Karpas-422 (cell line): ENCODE measurements at regions not wholly inside any gene's neighbourhood (a gene's known extent, or its start where the extent isn't known, plus 50 kb on each side); places are given as distances from the start of the nearest gene placed in this dataset.

Source experiments
- DNase-seq: peaks from one replicate; pipeline ENCODE4 v3.0.0-alpha.2; 2015
- H2AFZ ChIP-seq: fragments of 200-600 bp; sonication (generic); 2 replicates; pipeline ENCODE4 v1.6.1; 2014; ENCODE audit warnings: antibody characterized with exemption, low read length, mixed read lengths
- H3K27ac ChIP-seq: fragments of 200-600 bp; sonication (generic); 2 replicates; pipeline ENCODE4 v1.5.1; 2014; ENCODE audit warnings: mild to moderate bottlenecking, low read length, moderate library complexity
- H3K27me3 ChIP-seq: fragments of 200-600 bp; sonication (generic); 2 replicates; pipeline ENCODE4 v1.6.1; 2014; ENCODE audit warnings: low read length, mixed read lengths
- H3K36me3 ChIP-seq: fragments of 200-600 bp; sonication (generic); 2 replicates; pipeline ENCODE4 v1.6.1; 2014; ENCODE audit warnings: low read length, mixed read lengths; ENCODE audit not compliant: insufficient read depth
- H3K4me1 ChIP-seq: fragments of 200-600 bp; sonication (generic); 2 replicates; pipeline ENCODE4 v1.6.1; 2014; ENCODE audit warnings: mild to moderate bottlenecking, low read length, mixed read lengths
- H3K4me2 ChIP-seq: fragments of 200-600 bp; sonication (generic); 2 replicates; pipeline ENCODE4 v1.6.1; 2014; ENCODE audit warnings: low read length, low read depth, mild to moderate bottlenecking; ENCODE audit not compliant: poor library complexity, severe bottlenecking
- H3K4me3 ChIP-seq: fragments of 200-600 bp; sonication (generic); 2 replicates; pipeline ENCODE4 v1.5.1; 2014; ENCODE audit warnings: mild to moderate bottlenecking, antibody characterized with exemption, low read length, mixed read lengths
- H3K79me2 ChIP-seq: fragments of 200-600 bp; sonication (generic); 2 replicates; pipeline ENCODE4 v1.6.1; 2014; ENCODE audit warnings: mild to moderate bottlenecking, low read length, mixed read lengths
- H3K9ac ChIP-seq: fragments of 200-600 bp; sonication (generic); 2 replicates; pipeline ENCODE4 v1.6.0; 2014; ENCODE audit warnings: low read length
- H3K9me2 ChIP-seq: fragments of 200-600 bp; sonication (generic), shearing (Covaris generic); replicated peaks from 2 replicates; pipeline ENCODE4 v1.6.0; 2014; ENCODE audit warnings: mild to moderate bottlenecking, low read length, moderate library complexity; ENCODE audit not compliant: insufficient read depth
- H3K9me3 ChIP-seq: fragments of 300-700, 200-600 bp; sonication (generic); 2 replicates; pipeline ENCODE4 v1.6.1; 2014; ENCODE audit warnings: low read length, mixed read lengths
- H4K20me1 ChIP-seq: fragments of 200-600 bp; sonication (generic); 2 replicates; pipeline ENCODE4 v1.6.1; 2014; ENCODE audit warnings: mild to moderate bottlenecking, antibody characterized with exemption, low read length, low read depth; ENCODE audit not compliant: insufficient read depth

DNA sequence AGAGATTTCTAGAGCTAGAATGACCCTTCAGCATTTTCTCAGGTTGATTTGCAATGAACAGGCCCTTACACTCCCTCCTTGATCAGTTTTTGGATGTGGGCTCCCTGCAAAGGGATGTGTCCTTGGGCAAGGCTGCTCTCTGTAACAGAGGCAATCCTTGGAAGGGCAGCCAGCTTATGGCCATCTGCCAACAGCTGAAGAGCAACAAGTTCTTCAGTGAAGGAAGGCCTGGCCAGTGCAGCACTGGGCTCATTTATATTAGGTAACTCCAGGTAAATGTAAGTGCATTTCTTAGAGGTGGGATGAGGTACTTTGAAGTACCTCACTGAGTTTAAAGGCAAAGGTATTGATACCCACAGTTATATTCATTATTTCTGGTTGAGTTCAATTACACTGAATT lies 114.3 kb upstream of the KCNJ16 start:
- Histone ChIP-seq H3K9ac (no peak overlapping the region), H4K20me1 (no peaks in the 10 kb centered on the region), H3K9me2 (no peaks in the 10 kb centered on the region), H3K27me3 (no peaks in the 10 kb centered on the region), H3K4me1 (no peaks in the 10 kb centered on the region), H3K4me2 (no peak overlapping the region), H2AFZ (no peak overlapping the region), H3K36me3 (no peaks in the 10 kb centered on the region), H3K27ac (no peak overlapping the region), H3K9me3 (no peaks in the 10 kb centered on the region; the same call in 1 of the 2 replicates), H3K79me2 (no peaks in the 10 kb centered on the region), H3K4me3 (no peak overlapping the region)
- DNase-seq, result no peak

DNA sequence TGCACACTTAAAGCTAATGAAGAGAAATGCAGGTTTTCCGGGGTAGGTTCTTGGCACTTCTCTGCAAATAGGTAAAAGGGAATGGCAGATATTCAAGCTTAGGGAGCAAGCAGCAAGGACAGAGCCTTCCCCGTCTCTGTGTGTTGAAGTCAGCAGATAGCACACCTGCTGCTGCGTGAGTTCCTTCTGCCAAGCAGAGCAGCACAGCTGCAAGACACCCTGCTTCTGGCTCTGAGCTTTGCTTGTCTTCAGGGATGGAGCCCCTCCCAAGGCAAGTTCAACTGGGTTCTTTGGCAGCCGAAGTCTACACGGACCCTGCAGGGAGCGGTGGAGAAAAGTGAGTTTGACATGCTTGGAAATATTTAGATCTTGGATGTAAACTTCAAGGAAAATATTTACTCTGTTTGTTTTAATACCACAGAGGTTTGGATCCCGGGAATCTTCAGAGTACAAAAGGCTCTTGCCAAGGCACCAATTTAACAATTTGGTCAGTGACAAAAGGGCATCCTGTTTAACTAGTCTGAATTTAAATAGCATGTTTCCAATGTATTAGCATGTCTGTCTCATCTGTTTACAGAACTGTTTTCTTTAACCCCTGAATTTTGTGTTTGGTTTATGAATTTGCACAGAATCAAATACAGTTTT lies 113.4 kb upstream of the KCNJ16 start:
- no peaks in the 10 kb centered on the region for H3K79me2 ChIP-seq
- H3K9me3 ChIP-seq, result no peaks in the 10 kb centered on the region; the same call in 1 of the 2 replicates
- H3K9ac ChIP-seq, result no peak overlapping the region
- no peak overlapping the region for H3K4me3 ChIP-seq
- no peaks in the 10 kb centered on the region for H4K20me1 ChIP-seq
- no peaks in the 10 kb centered on the region for H3K9me2 ChIP-seq
- no peaks in the 10 kb centered on the region for H3K4me1 ChIP-seq
- no peak overlapping the region for H3K27ac ChIP-seq
- no peak for DNase-seq
- no peak overlapping the region for H3K4me2 ChIP-seq
- H3K27me3 ChIP-seq, result no peaks in the 10 kb centered on the region
- H3K36me3 ChIP-seq, result no peaks in the 10 kb centered on the region
- 0 out of 2 replicates have a peak overlapping the region, but pooled peaks have one; percentile 40 for H2AFZ ChIP-seq

DNA sequence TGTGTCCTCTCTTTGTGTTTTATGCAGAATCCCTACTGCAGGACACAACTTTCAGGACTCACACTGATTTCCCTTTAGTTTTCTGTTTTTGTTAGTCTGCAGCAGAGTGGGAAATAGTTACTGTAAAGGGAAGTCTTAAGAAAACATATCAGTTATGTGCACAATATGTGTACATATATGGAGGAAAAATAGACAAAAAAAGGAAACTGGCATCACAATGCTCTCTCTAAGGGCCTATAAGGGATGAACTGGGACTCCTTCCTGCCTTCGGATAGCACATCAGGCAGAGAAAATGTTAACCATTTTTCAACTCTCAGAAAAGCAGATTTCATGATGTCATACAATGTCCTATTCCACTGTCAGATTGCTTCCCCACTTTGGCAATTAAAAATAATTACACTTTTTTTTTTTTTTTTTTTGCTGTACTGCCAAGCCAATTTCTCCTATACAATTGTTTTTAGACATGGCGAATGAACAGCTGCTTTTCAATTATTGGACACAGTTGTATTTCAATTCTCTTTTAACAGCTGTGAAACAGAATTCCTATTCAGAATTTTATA lies 112.5 kb upstream of the KCNJ16 start:
- Histone ChIP-seq H3K79me2 (no peaks in the 10 kb centered on the region), H3K36me3 (no peaks in the 10 kb centered on the region), H3K4me2 (no peak overlapping the region), H3K27me3 (no peaks in the 10 kb centered on the region), H3K9me3 (no peaks in the 10 kb centered on the region; the same call in 1 of the 2 replicates), H3K9me2 (no peaks in the 10 kb centered on the region), H3K27ac (no peak overlapping the region), H4K20me1 (no peaks in the 10 kb centered on the region), H2AFZ (0 out of 2 replicates have a peak overlapping the region, but pooled peaks have one; percentile 40), H3K4me1 (no peaks in the 10 kb centered on the region), H3K9ac (no peak overlapping the region), H3K4me3 (no peak overlapping the region)
- no peak for DNase-seq

DNA sequence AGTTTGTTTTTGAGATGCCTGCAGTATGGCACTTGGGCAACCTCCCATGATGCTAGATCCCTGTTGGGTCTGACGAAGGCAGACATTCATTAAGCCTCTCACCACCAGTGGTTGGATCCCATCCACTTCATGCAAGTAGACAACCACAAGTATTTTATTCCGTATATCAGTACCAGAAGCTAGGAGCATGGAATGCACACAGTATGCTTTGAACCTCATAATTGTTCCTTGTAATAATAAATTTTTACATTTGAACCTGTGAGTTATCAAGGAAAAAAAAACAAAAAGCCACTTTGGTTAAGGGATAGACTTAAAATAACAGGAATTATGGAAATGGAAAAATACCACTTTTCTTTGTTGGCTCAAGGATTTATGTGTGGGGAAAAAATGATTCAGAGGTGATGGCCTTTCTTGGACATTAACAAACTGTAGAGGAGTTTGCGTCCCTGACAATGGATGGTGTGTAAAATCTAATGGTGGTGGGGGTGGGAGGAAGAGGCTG lies 107.1 kb upstream of the KCNJ16 start:
- H4K20me1 ChIP-seq, result no peaks in the 10 kb centered on the region
- H3K9ac ChIP-seq, result no peak overlapping the region
- no peaks in the 10 kb centered on the region for H3K4me1 ChIP-seq
- H3K9me2 ChIP-seq, result no peaks in the 10 kb centered on the region; the same call in 1 of the 2 replicates
- H3K36me3 ChIP-seq, result no peaks in the 10 kb centered on the region
- no peaks in the 10 kb centered on the region for H3K27me3 ChIP-seq
- no peak for DNase-seq
- H3K9me3 ChIP-seq, result no peaks in the 10 kb centered on the region; the same call in 1 of the 2 replicates
- H3K79me2 ChIP-seq, result no peaks in the 10 kb centered on the region
- H3K4me2 ChIP-seq, result no peak overlapping the region
- no peak overlapping the region for H2AFZ ChIP-seq
- H3K4me3 ChIP-seq, result no peak overlapping the region
- H3K27ac ChIP-seq, result no peak overlapping the region

DNA sequence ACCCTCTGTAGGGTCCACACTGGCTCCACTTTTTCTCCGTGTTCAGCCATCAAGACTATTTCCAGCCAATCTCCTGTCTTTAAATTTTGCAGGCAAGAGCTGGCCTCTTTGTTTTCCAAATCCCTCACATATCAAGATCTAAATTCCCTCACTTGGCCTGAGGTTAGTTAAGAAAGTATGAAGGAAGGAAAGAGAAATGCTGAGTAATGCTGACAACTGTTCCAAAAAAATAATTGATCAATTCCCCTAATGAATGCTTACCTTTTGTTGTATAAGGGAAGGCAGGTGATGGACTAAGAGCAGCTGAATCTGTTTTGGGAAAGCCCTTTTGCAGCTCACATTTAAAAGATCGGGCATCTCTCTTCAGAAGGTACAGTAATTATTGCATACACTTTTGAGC lies 105.1 kb upstream of the KCNJ16 start:
- Histone ChIP-seq H4K20me1 (no peaks in the 10 kb centered on the region), H3K27ac (no peak overlapping the region), H3K27me3 (no peaks in the 10 kb centered on the region), H3K79me2 (no peaks in the 10 kb centered on the region), H3K9me2 (no peaks in the 10 kb centered on the region; the same call in 1 of the 2 replicates), H3K4me1 (no peaks in the 10 kb centered on the region), H3K9ac (no peak overlapping the region), H3K36me3 (no peaks in the 10 kb centered on the region), H3K9me3 (no peaks in the 10 kb centered on the region; the same call in 1 of the 2 replicates), H2AFZ (peak overlapping the region; percentile 45; the same call in 1 of the 2 replicates), H3K4me3 (no peak overlapping the region), H3K4me2 (no peak overlapping the region)
- DNase-seq, result no peak

DNA sequence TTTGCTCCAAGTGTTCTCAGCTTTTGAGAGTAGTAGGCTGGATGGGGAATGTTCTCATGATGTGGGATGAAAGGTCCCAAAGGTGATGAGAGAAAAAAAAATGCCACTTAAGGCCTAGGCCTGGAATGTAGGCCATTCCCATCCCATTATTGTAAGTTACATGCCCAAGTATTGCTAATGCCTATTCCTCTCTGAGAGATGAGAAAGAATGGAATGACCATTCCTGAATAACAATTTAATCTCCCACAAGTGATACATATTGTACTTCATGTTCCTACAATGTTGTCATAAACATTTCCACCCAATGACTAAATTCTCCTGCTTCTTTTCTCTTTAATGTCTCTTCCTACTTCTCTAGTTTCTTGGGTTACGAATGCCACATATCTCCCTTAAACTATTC lies 102.8 kb upstream of the KCNJ16 start:
- H4K20me1 ChIP-seq, result no peaks in the 10 kb centered on the region
- H3K27me3 ChIP-seq, result no peaks in the 10 kb centered on the region
- H3K27ac ChIP-seq, result no peak overlapping the region
- no peaks in the 10 kb centered on the region for H3K36me3 ChIP-seq
- no peak overlapping the region for H2AFZ ChIP-seq
- no peaks in the 10 kb centered on the region; the same call in 1 of the 2 replicates for H3K9me2 ChIP-seq
- H3K4me1 ChIP-seq, result no peaks in the 10 kb centered on the region
- no peak overlapping the region for H3K9ac ChIP-seq
- H3K9me3 ChIP-seq, result no peaks in the 10 kb centered on the region
- no peaks in the 10 kb centered on the region for H3K79me2 ChIP-seq
- H3K4me2 ChIP-seq, result no peak overlapping the region
- DNase-seq, result no peak
- H3K4me3 ChIP-seq, result no peak overlapping the region

DNA sequence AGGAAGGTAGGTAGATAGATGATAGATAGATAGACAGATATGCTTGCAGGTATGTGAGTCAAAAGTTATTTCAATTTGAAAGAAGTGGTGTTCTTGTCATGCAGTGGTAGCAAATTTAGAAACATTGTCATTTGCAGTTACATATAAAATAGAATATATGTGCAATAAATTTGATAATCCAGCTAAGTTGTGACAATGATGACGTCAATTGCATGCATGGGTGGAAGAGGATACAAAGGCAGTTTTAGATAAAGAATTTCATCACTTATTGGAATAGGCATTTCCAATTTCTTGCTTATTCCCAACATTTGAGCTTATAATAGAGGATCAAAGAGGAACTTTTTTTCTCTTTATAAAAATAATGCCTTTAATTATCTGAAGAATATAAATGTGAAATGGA lies 99.2 kb upstream of the KCNJ16 start:
- Histone ChIP-seq H3K4me1 (no peaks in the 10 kb centered on the region), H3K36me3 (no peaks in the 10 kb centered on the region), H3K4me2 (no peak overlapping the region), H2AFZ (no peak overlapping the region), H3K4me3 (no peak overlapping the region), H3K9ac (no peak overlapping the region), H3K79me2 (no peaks in the 10 kb centered on the region), H4K20me1 (no peaks in the 10 kb centered on the region), H3K27me3 (no peaks in the 10 kb centered on the region), H3K9me3 (no peaks in the 10 kb centered on the region), H3K9me2 (no peaks in the 10 kb centered on the region; the same call in 1 of the 2 replicates), H3K27ac (no peak overlapping the region)
- no peak for DNase-seq

DNA sequence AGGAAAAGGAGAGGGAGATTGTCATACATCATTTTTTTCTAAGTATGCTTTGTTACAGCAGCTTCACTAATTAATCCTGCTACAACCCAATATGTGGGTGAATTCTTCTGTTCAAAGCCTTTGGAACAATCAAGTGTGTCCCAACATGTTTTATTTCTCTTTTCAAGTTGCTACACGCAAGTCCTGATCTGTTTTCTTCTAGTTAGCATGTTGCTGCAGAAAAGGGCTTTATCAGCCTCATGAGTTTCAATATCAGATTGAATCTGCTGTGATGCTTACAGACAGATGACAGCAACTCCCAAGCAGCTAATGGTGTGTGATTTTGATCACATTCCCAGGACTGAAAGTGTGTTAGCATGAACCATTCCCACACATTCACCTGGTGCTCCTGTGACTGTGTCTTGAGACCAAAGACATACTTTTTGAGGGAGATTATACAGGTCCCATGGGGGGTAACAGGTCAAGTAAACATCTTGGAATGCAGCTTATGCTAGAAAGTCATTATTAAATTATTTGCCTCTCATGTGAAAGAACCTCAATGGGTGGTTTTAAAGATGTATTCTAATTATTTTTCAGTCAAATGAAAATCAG lies 96.9 kb upstream of the KCNJ16 start:
- no peak overlapping the region; the same call in 1 of the 2 replicates for H2AFZ ChIP-seq
- H4K20me1 ChIP-seq, result no peaks in the 10 kb centered on the region
- H3K4me3 ChIP-seq, result no peak overlapping the region
- H3K9ac ChIP-seq, result no peak overlapping the region
- no peak overlapping the region for H3K27ac ChIP-seq
- H3K4me2 ChIP-seq, result no peak overlapping the region
- no peaks in the 10 kb centered on the region for H3K79me2 ChIP-seq
- no peaks in the 10 kb centered on the region for H3K9me2 ChIP-seq
- H3K27me3 ChIP-seq, result no peaks in the 10 kb centered on the region
- H3K4me1 ChIP-seq, result peaks cover 4% of the 10 kb centered on the region
- no peaks in the 10 kb centered on the region for H3K9me3 ChIP-seq
- no peaks in the 10 kb centered on the region for H3K36me3 ChIP-seq
- DNase-seq, result no peak
